ENCODE measurements at regions not wholly inside any gene's neighbourhood (a gene's known extent, or its start where the extent isn't known, plus 50 kb on each side); places are given as distances from the start of the nearest gene placed in this dataset.

- DNase-seq = no peak
These were observed 829.5 kb downstream of the TLE4 start for GRCh38 chr9:80401243-80401642.

GRCh38 chr9:80400624-80401230, 829.0 kb downstream of the TLE4 start:
- no peak for DNase-seq

GRCh38 chr9:80399606-80400005, 827.8 kb downstream of the TLE4 start:
- no peak for DNase-seq

- no peak for DNase-seq
These were observed 816.1 kb downstream of the TLE4 start for GRCh38 chr9:80387828-80388227.

GRCh38 chr9:80385246-80385645, 813.5 kb downstream of the TLE4 start:
- no peak for DNase-seq

- DNase-seq = no peak
These were observed 811.6 kb downstream of the TLE4 start for GRCh38 chr9:80383331-80383730.

- DNase-seq = peak; percentile 47
These were observed 810.6 kb downstream of the TLE4 start for GRCh38 chr9:80382211-80382891.

GRCh38 chr9:80380301-80380700, 808.5 kb downstream of the TLE4 start:
- DNase-seq = no peak

- DNase-seq = no peak
These were observed 807.0 kb downstream of the TLE4 start for GRCh38 chr9:80378669-80379293.

GRCh38 chr9:80376180-80376579, 804.4 kb downstream of the TLE4 start:
- DNase-seq = no peak

- no peak for DNase-seq
These were observed 803.7 kb downstream of the TLE4 start for GRCh38 chr9:80375477-80375876.

- DNase-seq = no peak
These were observed 797.9 kb downstream of the TLE4 start for GRCh38 chr9:80369641-80370040.

GRCh38 chr9:80366626-80367025, 794.9 kb downstream of the TLE4 start:
- DNase-seq = no peak

- no peak for DNase-seq
These were observed 788.4 kb downstream of the TLE4 start for GRCh38 chr9:80359941-80360881.

GRCh38 chr9:80359291-80359690, 787.5 kb downstream of the TLE4 start:
- DNase-seq = no peak

- no peak for DNase-seq
These were observed 781.2 kb downstream of the TLE4 start for GRCh38 chr9:80352967-80353366.

GRCh38 chr9:80351612-80352011, 779.8 kb downstream of the TLE4 start:
- DNase-seq = no peak

- DNase-seq = no peak
These were observed 754.3 kb downstream of the TLE4 start for GRCh38 chr9:80326105-80326504.

- no peak for DNase-seq
These were observed 749.2 kb downstream of the TLE4 start for GRCh38 chr9:80320916-80321315.

- DNase-seq = no peak
These were observed 748.7 kb downstream of the TLE4 start for GRCh38 chr9:80320480-80320879.

GRCh38 chr9:80305136-80305535, 733.4 kb downstream of the TLE4 start:
- DNase-seq = no peak

GRCh38 chr9:80294955-80295354, 723.2 kb downstream of the TLE4 start:
- DNase-seq = no peak

GRCh38 chr9:80294318-80294717, 722.6 kb downstream of the TLE4 start:
- DNase-seq = no peak

All from right forelimb (tissue), 1 donor.